RWPE2 (cell line): ENCODE measurements at regions not wholly inside any gene's neighbourhood (a gene's known extent, or its start where the extent isn't known, plus 50 kb on each side); places are given as distances from the start of the nearest gene placed in this dataset.

ENCODE experiments used
- ATAC-seq: fragments of 200-7000 bp; cut with Tn5 transposase; 3 replicates; pipeline ENCODE4 v1.9.1; 2021; ENCODE audit warnings: low read depth
- DNase-seq: peaks from one replicate; pipeline ENCODE4 v3.0.0-alpha.2; 2020; ENCODE audit warnings: low spot score
- H3K27ac ChIP-seq: fragments of 450-650 bp; 2 replicates; pipeline ENCODE4 v1.5.1; 2017; ENCODE audit warnings: mild to moderate bottlenecking; ENCODE audit not compliant: poor library complexity, severe bottlenecking
- H3K27me3 ChIP-seq: fragments of 250-450 bp; sonication (Bioruptor Pico); 2 replicates; pipeline ENCODE4 v1.5.1; 2021; ENCODE audit warnings: mild to moderate bottlenecking, moderate library complexity; ENCODE audit not compliant: insufficient read depth, poor library complexity, severe bottlenecking
- H3K36me3 ChIP-seq: fragments of 250-450 bp; sonication (Bioruptor Pico); 2 replicates; pipeline ENCODE4 v1.5.1; 2020; ENCODE audit warnings: low read depth, mild to moderate bottlenecking, moderate library complexity
- H3K4me1 ChIP-seq: fragments of 250-450 bp; sonication (Bioruptor Pico); 2 replicates; pipeline ENCODE4 v1.5.1; 2021; ENCODE audit warnings: mild to moderate bottlenecking, moderate library complexity; ENCODE audit not compliant: insufficient read depth, poor library complexity, severe bottlenecking
- H3K4me3 ChIP-seq: fragments of 250-450 bp; sonication (Bioruptor Pico); 2 replicates; pipeline ENCODE4 v1.5.1; 2021; ENCODE audit warnings: mild to moderate bottlenecking, moderate library complexity; ENCODE audit not compliant: severe bottlenecking
- H3K9me3 ChIP-seq: fragments of 250-450 bp; sonication (Bioruptor Pico); 2 replicates; pipeline ENCODE4 v1.5.1; 2021; ENCODE audit warnings: mild to moderate bottlenecking, moderate library complexity; ENCODE audit not compliant: severe bottlenecking
- CTCF ChIP-seq: fragments of 450-650 bp; IDR thresholded peaks from one replicate; pipeline ENCODE4 v1.5.1; 2017; ENCODE audit warnings: mild to moderate bottlenecking, moderate library complexity; ENCODE audit not compliant: poor library complexity, severe bottlenecking

- Histone ChIP-seq H3K4me1 (no peaks in the 10 kb centered on the region), H3K27ac (no peak overlapping the region), H3K4me3 (no peak overlapping the region), H3K27me3 (no peaks in the 10 kb centered on the region), H3K36me3 (no peaks in the 10 kb centered on the region), H3K9me3 (no peaks in the 10 kb centered on the region)
- ATAC-seq = no peak
- no peak for TF ChIP-seq CTCF
- DNase-seq = no peak
Measured at GRCh38 chr15:91553196-91553854, 300.2 kb upstream of the SLCO3A1 start.

GRCh38 chr15:91555312-91555711 lies 298.2 kb upstream of the SLCO3A1 start:
- no peaks in the 10 kb centered on the region for H3K4me1 ChIP-seq
- ATAC-seq (no peak), DNase-seq (no peak)
- no peaks in the 10 kb centered on the region for H3K27me3 ChIP-seq
- no peak overlapping the region for H3K4me3 ChIP-seq
- H3K36me3 ChIP-seq = no peaks in the 10 kb centered on the region
- no peak overlapping the region for H3K27ac ChIP-seq
- TF ChIP-seq CTCF = no peak
- no peaks in the 10 kb centered on the region for H3K9me3 ChIP-seq

GRCh38 chr15:91556926-91557325 lies 296.6 kb upstream of the SLCO3A1 start:
- Histone ChIP-seq H3K4me1 (peaks cover 13% of the 10 kb centered on the region), H3K36me3 (no peaks in the 10 kb centered on the region), H3K9me3 (no peaks in the 10 kb centered on the region), H3K27me3 (no peaks in the 10 kb centered on the region), H3K27ac (no peak overlapping the region), H3K4me3 (no peak overlapping the region)
- no peak for DNase-seq
- TF ChIP-seq CTCF = no peak
- ATAC-seq = no peak

GRCh38 chr15:91559066-91559465 lies 294.4 kb upstream of the SLCO3A1 start:
- H3K4me1 ChIP-seq = peaks cover 18% of the 10 kb centered on the region
- TF ChIP-seq CTCF = no peak
- no peak overlapping the region for H3K4me3 ChIP-seq
- ATAC-seq = no peak
- DNase-seq = no peak
- no peak overlapping the region for H3K27ac ChIP-seq
- no peaks in the 10 kb centered on the region for H3K36me3 ChIP-seq
- H3K9me3 ChIP-seq = no peaks in the 10 kb centered on the region
- H3K27me3 ChIP-seq = no peaks in the 10 kb centered on the region

GRCh38 chr15:91561371-91562100 lies 292.0 kb upstream of the SLCO3A1 start:
- no peaks in the 10 kb centered on the region for H3K27me3 ChIP-seq
- ATAC-seq (peak; percentile 97), DNase-seq (peak; percentile 79)
- H3K4me3 ChIP-seq = no peak overlapping the region
- peak overlapping the region; percentile 80 for H3K27ac ChIP-seq
- H3K9me3 ChIP-seq = no peaks in the 10 kb centered on the region
- H3K4me1 ChIP-seq = peaks cover 18% of the 10 kb centered on the region
- no peaks in the 10 kb centered on the region for H3K36me3 ChIP-seq
- no peak for TF ChIP-seq CTCF
